Keratinocyte (primary cell): ENCODE measurements at regions not wholly inside any gene's neighbourhood (a gene's known extent, or its start where the extent isn't known, plus 50 kb on each side); places are given as distances from the start of the nearest gene placed in this dataset.

ENCODE experiments used
- DNase-seq: peaks from one replicate; pipeline ENCODE4 v3.0.0-alpha.2; 2011; ENCODE audit warnings: low read depth, missing footprints, low spot score
- FAIRE-seq: peaks from 2 replicates; lab custom pipeline; 2011; peaks lifted over from hg19 to GRCh38; lab: Jason Lieb, UNC
- H2AFZ ChIP-seq: 2 replicates; pipeline ENCODE4 v1.6.0; 2012; ENCODE audit warnings: low read length, control low read depth, inconsistent platforms; ENCODE audit not compliant: control insufficient read depth
- H3K27ac ChIP-seq: 2 replicates; pipeline ENCODE4 v1.5.1; 2011; ENCODE audit warnings: low read length; ENCODE audit not compliant: control insufficient read depth, insufficient read depth
- H3K27me3 ChIP-seq: 3 replicates; pipeline ENCODE4 v1.6.0; 2011; ENCODE audit warnings: low read length; ENCODE audit not compliant: control insufficient read depth, insufficient read depth; ENCODE audit errors: extremely low read depth
- H3K36me3 ChIP-seq, 2 experiments: 2 replicates in 1 of 2; 3 replicates in 1 of 2; pipeline ENCODE4 v1.5.1; 2011; ENCODE audit warnings: low read length in 2 of 2, mild to moderate bottlenecking in 1 of 2; ENCODE audit not compliant: control insufficient read depth in 2 of 2, insufficient read depth in 2 of 2; ENCODE audit errors: extremely low read depth in 1 of 2
- H3K4me1 ChIP-seq: 3 replicates; pipeline ENCODE4 v1.5.1; 2011; ENCODE audit warnings: low read length; ENCODE audit not compliant: control insufficient read depth, insufficient read depth; ENCODE audit errors: extremely low read depth
- H3K4me2 ChIP-seq: 3 replicates; pipeline ENCODE4 v1.6.0; 2011; ENCODE audit warnings: low read depth, low read length; ENCODE audit not compliant: control insufficient read depth, insufficient read depth; ENCODE audit errors: extremely low read depth
- H3K4me3 ChIP-seq, 3 experiments: fragments of 200-600 bp in 1 of 3; sonication (generic) in 1 of 3; 2 replicates in 2 of 3; 3 replicates in 1 of 3; pipeline ENCODE4 v1.5.1; 2011 to 2016; ENCODE audit warnings: low read length in 3 of 3, mild to moderate bottlenecking in 3 of 3, control low read depth in 2 of 3, inconsistent platforms in 1 of 3, low read depth in 1 of 3, mixed read lengths in 1 of 3, mixed run types in 1 of 3, moderate library complexity in 1 of 3; ENCODE audit not compliant: control insufficient read depth in 2 of 3, insufficient read depth in 2 of 3; ENCODE audit errors: extremely low read depth in 1 of 3
- H3K79me2 ChIP-seq: 2 replicates; pipeline ENCODE4 v1.6.0; 2012; ENCODE audit warnings: low read length; ENCODE audit not compliant: control insufficient read depth, insufficient read depth
- H3K9ac ChIP-seq: 3 replicates; pipeline ENCODE4 v1.6.0; 2011; ENCODE audit warnings: low read length; ENCODE audit not compliant: control insufficient read depth, insufficient read depth; ENCODE audit errors: extremely low read depth
- H3K9me1 ChIP-seq: 3 replicates; pipeline ENCODE4 v1.6.0; 2011; ENCODE audit warnings: low read length; ENCODE audit not compliant: control insufficient read depth, insufficient read depth; ENCODE audit errors: extremely low read depth
- H3K9me3 ChIP-seq: 2 replicates; pipeline ENCODE4 v1.5.1; 2012; ENCODE audit warnings: low read depth, low read length; ENCODE audit not compliant: control insufficient read depth
- H4K20me1 ChIP-seq: 3 replicates; pipeline ENCODE4 v1.6.0; 2011; ENCODE audit warnings: low read length; ENCODE audit not compliant: control insufficient read depth, insufficient read depth; ENCODE audit errors: extremely low read depth
- CTCF ChIP-seq, 3 experiments: IDR thresholded peaks in 1 of 3; conservative IDR thresholded peaks in 1 of 3; optimal IDR thresholded peaks in 1 of 3; 2 replicates in 2 of 3; 3 replicates in 1 of 3; pipeline versions ENCODE3 to v1.5.1; 2011; ENCODE audit warnings: low read length in 3 of 3, mild to moderate bottlenecking in 3 of 3, moderate library complexity in 2 of 3, control low read depth in 1 of 3, inconsistent platforms in 1 of 3; ENCODE audit not compliant: insufficient read depth in 2 of 3; ENCODE audit errors: extremely low read depth in 1 of 3
- EZH2 ChIP-seq: IDR thresholded peaks from one replicate; pipeline ENCODE4 v1.6.1; 2012; ENCODE audit warnings: inconsistent platforms, mild to moderate bottlenecking, low read length, moderate library complexity
- dilution Hi-C: fragments of 300-500 bp; cut with MboI; formaldehyde crosslinking; loops from one replicate; pipeline ENCODE4 v1.7.0; 2020; ENCODE audit warnings: low sequenced_read_pairs; ENCODE audit not compliant: extremely low pct_ligation_motif_present

- H3K36me3 ChIP-seq = no peaks in the 10 kb centered on the region
- H3K9me1 ChIP-seq = no peaks in the 10 kb centered on the region
- no peaks in the 10 kb centered on the region for H3K79me2 ChIP-seq
- no peak overlapping the region for H2AFZ ChIP-seq
- dilution Hi-C loops = no loop called here
- no peaks in the 10 kb centered on the region for H3K27me3 ChIP-seq
- no peak overlapping the region for H3K9ac ChIP-seq
- H3K27ac ChIP-seq = no peak overlapping the region
- H3K4me3 ChIP-seq = no peak overlapping the region
- no peak overlapping the region for H3K4me2 ChIP-seq
- H4K20me1 ChIP-seq = no peaks in the 10 kb centered on the region
- DNase-seq (no peak), FAIRE-seq (no peak)
- peaks cover 18% of the 10 kb centered on the region for H3K9me3 ChIP-seq
- H3K4me1 ChIP-seq = no peaks in the 10 kb centered on the region
- TF ChIP-seq EZH2 (no peak), CTCF (optimal IDR thresholded peaks at IDR 0.05 in 1 of 3, IDR thresholded peaks at IDR 0.05 in 1 of 3, conservative IDR thresholded peaks at IDR 0.05 in 1 of 3; ENCODE audit: extremely low read depth in 1 of 3, insufficient read depth in 2 of 3, low read length in 3 of 3) (no peak)
These were observed 1139.3 kb downstream of the BRD1 start for GRCh38 chr22:48688366-48688765.

GRCh38 chr22:48687606-48688005 lies 1140.1 kb downstream of the BRD1 start:
- Histone ChIP-seq H2AFZ (no peak overlapping the region), H3K9me3 (peaks cover 15% of the 10 kb centered on the region), H3K4me2 (no peak overlapping the region), H3K4me1 (no peaks in the 10 kb centered on the region), H3K27me3 (no peaks in the 10 kb centered on the region), H3K9ac (no peak overlapping the region), H3K36me3 (no peaks in the 10 kb centered on the region), H3K9me1 (no peaks in the 10 kb centered on the region), H3K27ac (no peak overlapping the region), H3K79me2 (no peaks in the 10 kb centered on the region), H4K20me1 (no peaks in the 10 kb centered on the region), H3K4me3 (no peak overlapping the region)
- no peak for FAIRE-seq
- no peak for DNase-seq
- TF ChIP-seq CTCF (optimal IDR thresholded peaks at IDR 0.05 in 1 of 3, IDR thresholded peaks at IDR 0.05 in 1 of 3, conservative IDR thresholded peaks at IDR 0.05 in 1 of 3; ENCODE audit: extremely low read depth in 1 of 3, insufficient read depth in 2 of 3, low read length in 3 of 3) (no peak), EZH2 (no peak)
- dilution Hi-C loops = no loop called here
